WTC11 (cell line): ENCODE measurements at regions not wholly inside any gene's neighbourhood (a gene's known extent, or its start where the extent isn't known, plus 50 kb on each side); places are given as distances from the start of the nearest gene placed in this dataset.

ENCODE experiments used
- CREB1 ChIP-seq: sonication (generic); formaldehyde crosslinking; IDR thresholded peaks from 2 replicates; pipeline ENCODE4 v1.8.0; 2023; ENCODE audit warnings: mild to moderate bottlenecking, missing genetic modification reagents
- CTCF ChIP-seq: fragments of 200-600 bp; IDR thresholded peaks from 2 replicates; pipeline ENCODE4 v1.8.0; 2022; ENCODE audit warnings: antibody characterized with exemption
- ETV6 ChIP-seq: sonication (generic); formaldehyde crosslinking; IDR thresholded peaks from 2 replicates; pipeline ENCODE4 v1.8.1; 2022; ENCODE audit warnings: mild to moderate bottlenecking, missing genetic modification reagents
- KAT7 ChIP-seq: sonication (generic); formaldehyde crosslinking; IDR thresholded peaks from 2 replicates; pipeline ENCODE4 v1.8.1; 2023; ENCODE audit warnings: missing genetic modification reagents, mild to moderate bottlenecking, borderline replicate concordance
- ZNF138 ChIP-seq: sonication (generic); formaldehyde crosslinking; conservative IDR thresholded peaks from 2 replicates; pipeline ENCODE4 v1.8.1; 2022; ENCODE audit warnings: mild to moderate bottlenecking, moderate library complexity, missing genetic modification reagents
- ZNF263 ChIP-seq: sonication (generic); formaldehyde crosslinking; IDR thresholded peaks from 2 replicates; pipeline ENCODE4 v1.8.1; 2022; ENCODE audit warnings: low read depth, mild to moderate bottlenecking, moderate library complexity, missing genetic modification reagents
- ZNF512 ChIP-seq: sonication (generic); formaldehyde crosslinking; IDR thresholded peaks from 2 replicates; pipeline ENCODE4 v1.8.1; 2022; ENCODE audit warnings: missing genetic modification reagents, borderline replicate concordance
- ZNF671 ChIP-seq: fragments of 250-450 bp; sonication (Bioruptor Pico); IDR thresholded peaks from 2 replicates; pipeline ENCODE4 v1.8.0; 2021; ENCODE audit warnings: mild to moderate bottlenecking

GRCh38 chr5:30041291-30041690, 1152.2 kb upstream of the CDH6 start:
- TF ChIP-seq ZNF512 (CRISPR knock-in tag) (no peak), CREB1 (CRISPR knock-in tag) (no peak), CTCF (no peak), KAT7 (CRISPR knock-in tag) (no peak), ZNF671 (CRISPR knock-in tag) (no peak), ETV6 (CRISPR knock-in tag) (no peak), ZNF138 (CRISPR knock-in tag) (no peak), ZNF263 (CRISPR knock-in tag) (no peak)
